Fibroblast of mammary gland (primary cell): ENCODE measurements at regions not wholly inside any gene's neighbourhood (a gene's known extent, or its start where the extent isn't known, plus 50 kb on each side); places are given as distances from the start of the nearest gene placed in this dataset.

ENCODE experiments used
- DNase-seq: peaks from one replicate; pipeline ENCODE4 v3.0.0-alpha.2; 2010; ENCODE audit warnings: low read depth
- H3K4me3 ChIP-seq: 2 replicates; pipeline ENCODE4 v1.5.1; 2011; ENCODE audit warnings: low read depth, mild to moderate bottlenecking, low read length, moderate library complexity; ENCODE audit not compliant: control insufficient read depth
- CTCF ChIP-seq: conservative IDR thresholded peaks from 2 replicates; pipeline ENCODE4 v1.5.1; 2011; ENCODE audit warnings: low read depth, low read length, inconsistent platforms; ENCODE audit not compliant: control insufficient read depth, insufficient read depth

DNA sequence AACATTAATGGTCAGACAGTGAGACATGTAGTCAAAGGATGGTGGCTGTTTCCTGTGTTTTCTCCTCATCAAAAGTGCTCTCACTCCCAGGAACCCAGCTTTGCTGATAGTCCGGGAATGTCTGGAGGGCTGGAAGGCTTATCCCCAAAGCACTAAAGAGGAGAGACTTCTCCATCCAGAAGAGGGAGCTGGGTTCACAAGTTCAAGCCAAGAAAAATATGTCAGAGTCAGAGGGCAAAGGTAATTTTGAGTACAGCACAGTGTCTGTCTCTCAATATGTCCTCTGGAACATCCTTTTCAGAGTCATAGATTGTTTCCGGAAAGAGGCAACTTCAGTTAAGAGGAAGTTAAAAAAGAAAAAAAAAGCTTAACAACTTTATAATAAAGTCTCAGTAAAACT, 281.5 kb upstream of the PHYHIPL start:
- DNase-seq: peak; percentile 33
- H3K4me3 ChIP-seq: no peak overlapping the region
- TF ChIP-seq CTCF: peak; percentile 9

- no peak overlapping the region for H3K4me3 ChIP-seq
- DNase-seq: no peak
- no peak for TF ChIP-seq CTCF
These were observed 280.2 kb upstream of the PHYHIPL start for GRCh38 chr10:58896229-58896628.

- no peak overlapping the region for H3K4me3 ChIP-seq
- TF ChIP-seq CTCF: no peak
These were observed 279.2 kb upstream of the PHYHIPL start for GRCh38 chr10:58897236-58897635.

DNA sequence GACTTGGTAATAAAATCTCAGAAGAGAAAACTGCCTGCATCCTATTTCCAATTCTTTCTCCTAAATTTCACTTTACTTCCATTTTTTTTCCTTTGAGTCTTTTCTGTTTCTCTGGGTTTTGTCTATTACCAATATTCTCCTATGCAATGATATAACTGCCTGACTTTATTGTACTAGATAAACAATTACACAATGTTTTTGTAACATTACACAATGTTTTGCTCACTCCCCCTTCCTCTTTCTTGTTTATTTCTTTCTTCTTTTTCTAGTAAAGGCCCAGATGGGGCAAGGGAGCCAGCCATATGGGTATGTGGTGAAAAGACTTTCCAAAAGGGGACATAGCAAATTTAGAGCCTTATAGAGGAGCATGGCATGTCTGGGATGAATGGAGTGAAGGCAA, 278.7 kb upstream of the PHYHIPL start:
- no peak for TF ChIP-seq CTCF
- DNase-seq: peak; percentile 18
- no peak overlapping the region for H3K4me3 ChIP-seq

More at GRCh38 chr10:58897236-58897635, 279.2 kb upstream of the PHYHIPL start:
- DNase-seq: no peak

DNA sequence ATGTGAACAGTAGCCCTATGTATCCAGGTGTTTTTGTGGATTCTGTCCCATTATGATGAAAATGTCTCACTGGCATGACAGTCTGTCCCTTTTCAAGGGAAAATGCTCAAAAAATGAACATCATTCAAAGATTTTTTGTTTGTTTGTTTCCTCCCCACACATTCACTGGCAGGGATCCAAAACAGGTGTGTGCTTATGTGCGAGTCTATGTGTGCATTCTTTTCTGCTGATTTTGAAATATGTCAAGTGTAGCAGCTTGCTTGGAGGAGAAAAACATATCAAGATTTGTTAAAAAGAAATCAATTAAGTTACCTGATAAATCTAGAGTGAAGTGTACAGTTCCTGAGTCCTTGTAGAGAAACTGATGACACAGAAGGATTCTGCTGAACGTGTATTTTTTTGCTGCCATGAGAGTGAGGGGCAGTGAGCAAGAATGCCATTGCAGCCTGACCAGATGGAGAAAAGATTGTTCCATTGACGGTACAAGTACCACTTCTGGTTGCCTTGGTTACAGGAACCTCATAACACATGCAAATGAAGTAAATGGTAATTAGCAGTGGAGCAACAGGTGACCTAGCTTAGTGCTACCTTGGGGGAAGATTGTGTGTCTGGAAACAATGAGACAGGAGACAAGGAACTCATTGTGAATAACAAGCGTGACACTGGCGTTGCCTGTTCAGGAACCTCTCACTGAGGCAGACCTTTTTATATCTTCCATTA, 277.4 kb upstream of the PHYHIPL start:
- no peak for DNase-seq
- H3K4me3 ChIP-seq: no peak overlapping the region
- no peak for TF ChIP-seq CTCF

DNA sequence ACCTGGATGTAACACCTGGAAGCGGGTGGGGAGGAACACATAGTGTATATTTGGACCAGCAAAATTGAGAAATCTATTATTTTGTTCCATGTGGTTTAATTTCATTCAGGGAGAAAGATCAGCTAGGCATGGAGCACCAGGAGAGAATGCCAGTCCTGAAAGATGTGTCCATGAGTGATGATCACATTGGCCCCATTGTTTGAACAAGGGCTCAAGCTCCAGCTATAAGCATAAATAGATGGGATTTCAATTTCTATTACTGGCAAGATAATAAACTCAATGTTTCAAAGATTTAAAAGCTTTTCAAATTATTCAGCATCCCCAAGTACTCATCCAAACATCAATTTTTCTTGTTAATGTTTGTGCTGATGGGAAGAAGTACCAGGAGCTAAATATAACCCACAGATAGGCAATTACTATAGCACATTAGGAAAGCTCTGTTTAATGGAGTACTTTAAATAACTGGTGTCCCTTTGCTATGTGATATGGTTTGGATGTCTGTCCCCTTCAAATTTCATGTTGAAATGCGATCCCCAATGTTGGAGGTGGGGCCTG, 275.3 kb upstream of the PHYHIPL start:
- no peak for DNase-seq
- no peak for TF ChIP-seq CTCF
- no peak overlapping the region for H3K4me3 ChIP-seq
